ENCODE measurements at regions not wholly inside any gene's neighbourhood (a gene's known extent, or its start where the extent isn't known, plus 50 kb on each side); places are given as distances from the start of the nearest gene placed in this dataset.

GRCh38 chr14:56887216-56887615, 76.9 kb upstream of the OTX2 start:
- ChIA-PET CTCF (no interaction called here), POLR2A (no interaction called here)
- TF ChIP-seq TARDBP (IDR thresholded peaks at IDR 0.05) (no peak), ELF4 (IDR thresholded peaks at IDR 0.05) (no peak), ARNT (IDR thresholded peaks at IDR 0.05) (no peak), BHLHE40 (IDR thresholded peaks at IDR 0.05; ENCODE audit: borderline replicate concordance) (no peak), FOXA1 (IDR thresholded peaks at IDR 0.05) (no peak), FOXK2 (IDR thresholded peaks at IDR 0.05) (no peak), PKNOX1 (IDR thresholded peaks at IDR 0.05) (no peak), CTBP1 (IDR thresholded peaks at IDR 0.05; ENCODE audit: borderline replicate concordance) (no peak), FOXM1 (IDR thresholded peaks at IDR 0.05; ENCODE audit: borderline replicate concordance) (no peak), ZNF384 (IDR thresholded peaks at IDR 0.05) (no peak)

GRCh38 chr14:56886471-56887062, 76.3 kb upstream of the OTX2 start:
- ChIA-PET POLR2A (no interaction called here), CTCF (interaction anchor here (0.7 kb wide), 1 partner anchor 1105 kb away, joined by 3 read pairs; no protein-coding TSS in a partner anchor)

More at GRCh38 chr14:56887216-56887615, 76.9 kb upstream of the OTX2 start:
- DNase-seq (ENCODE audit: extremely low spot score), result no peak

GRCh38 chr14:56885825-56886224, 75.5 kb upstream of the OTX2 start:
- POLR2A ChIA-PET, result no interaction called here
- no peak for DNase-seq (ENCODE audit: extremely low spot score)
- CTCF ChIA-PET, result interaction anchor here (0.7 kb wide), 1 partner anchor 1104 kb away, joined by 3 read pairs; no protein-coding TSS in a partner anchor
- no peak for TF ChIP-seq ZNF384 (IDR thresholded peaks at IDR 0.05)
- TF ChIP-seq TARDBP (IDR thresholded peaks at IDR 0.05), result no peak
- no peak for TF ChIP-seq NFRKB (IDR thresholded peaks at IDR 0.05)
- TF ChIP-seq ELF4 (IDR thresholded peaks at IDR 0.05), result no peak
- TF ChIP-seq ARNT (IDR thresholded peaks at IDR 0.05), result no peak
- no peak for TF ChIP-seq L3MBTL2 (conservative IDR thresholded peaks at IDR 0.05)
- no peak for TF ChIP-seq HDGF (IDR thresholded peaks at IDR 0.05; ENCODE audit: borderline replicate concordance)
- no peak for TF ChIP-seq LEF1 (IDR thresholded peaks at IDR 0.05; ENCODE audit: borderline replicate concordance)

More at GRCh38 chr14:56886471-56887062, 76.3 kb upstream of the OTX2 start:
- no peak for TF ChIP-seq FOXA1 (IDR thresholded peaks at IDR 0.05)
- no peak for TF ChIP-seq ARNT (IDR thresholded peaks at IDR 0.05)
- TF ChIP-seq SUZ12 (IDR thresholded peaks at IDR 0.05), result no peak
- no peak for TF ChIP-seq CTBP1 (IDR thresholded peaks at IDR 0.05; ENCODE audit: borderline replicate concordance)
- no peak for TF ChIP-seq BHLHE40 (IDR thresholded peaks at IDR 0.05; ENCODE audit: borderline replicate concordance)
- TF ChIP-seq SP1 (IDR thresholded peaks at IDR 0.05), result no peak
- no peak for TF ChIP-seq NFRKB (IDR thresholded peaks at IDR 0.05)
- TF ChIP-seq PKNOX1 (IDR thresholded peaks at IDR 0.05), result no peak
- DNase-seq (ENCODE audit: extremely low spot score), result no peak

GRCh38 chr14:56884617-56885016, 74.3 kb upstream of the OTX2 start:
- TF ChIP-seq ZNF384 (IDR thresholded peaks at IDR 0.05) (no peak), HDGF (IDR thresholded peaks at IDR 0.05; ENCODE audit: borderline replicate concordance) (no peak), ARNT (IDR thresholded peaks at IDR 0.05) (no peak), FOXK2 (IDR thresholded peaks at IDR 0.05) (no peak), FOXM1 (IDR thresholded peaks at IDR 0.05; ENCODE audit: borderline replicate concordance) (no peak), PKNOX1 (IDR thresholded peaks at IDR 0.05) (no peak), TARDBP (IDR thresholded peaks at IDR 0.05) (no peak)
- ChIA-PET CTCF (no interaction called here), POLR2A (no interaction called here)
- no peak for DNase-seq (ENCODE audit: extremely low spot score)

GRCh38 chr14:56881181-56881580, 70.9 kb upstream of the OTX2 start:
- ChIA-PET CTCF (interaction anchor here (0.6 kb wide), 1 partner anchor 15 kb away, joined by 3 read pairs; no protein-coding TSS in a partner anchor), POLR2A (no interaction called here)
- no peak for TF ChIP-seq BHLHE40 (IDR thresholded peaks at IDR 0.05; ENCODE audit: borderline replicate concordance)
- no peak for TF ChIP-seq SUZ12 (IDR thresholded peaks at IDR 0.05)
- TF ChIP-seq FOXM1 (IDR thresholded peaks at IDR 0.05; ENCODE audit: borderline replicate concordance), result no peak
- no peak for TF ChIP-seq CTBP1 (IDR thresholded peaks at IDR 0.05; ENCODE audit: borderline replicate concordance)
- no peak for TF ChIP-seq FOXK2 (IDR thresholded peaks at IDR 0.05)
- no peak for TF ChIP-seq SP1 (IDR thresholded peaks at IDR 0.05)
- no peak for TF ChIP-seq ELF4 (IDR thresholded peaks at IDR 0.05)
- DNase-seq (ENCODE audit: extremely low spot score), result no peak

GRCh38 chr14:56878766-56879165, 68.5 kb upstream of the OTX2 start:
- TF ChIP-seq LEF1 (IDR thresholded peaks at IDR 0.05; ENCODE audit: borderline replicate concordance) (no peak), CTBP1 (IDR thresholded peaks at IDR 0.05; ENCODE audit: borderline replicate concordance) (no peak), TARDBP (IDR thresholded peaks at IDR 0.05) (no peak), FOXM1 (IDR thresholded peaks at IDR 0.05; ENCODE audit: borderline replicate concordance) (no peak), ELF4 (IDR thresholded peaks at IDR 0.05) (no peak), FOXA1 (IDR thresholded peaks at IDR 0.05) (no peak)
- ChIA-PET CTCF (no interaction called here), POLR2A (no interaction called here)
- no peak for DNase-seq (ENCODE audit: extremely low spot score)

GRCh38 chr14:56875104-56875675, 64.9 kb upstream of the OTX2 start:
- no peak for DNase-seq (ENCODE audit: extremely low spot score)
- TF ChIP-seq ARNT (IDR thresholded peaks at IDR 0.05) (no peak), FOXK2 (IDR thresholded peaks at IDR 0.05) (no peak), FOXM1 (IDR thresholded peaks at IDR 0.05; ENCODE audit: borderline replicate concordance) (no peak), FOXA1 (IDR thresholded peaks at IDR 0.05) (no peak), ZNF384 (IDR thresholded peaks at IDR 0.05) (no peak), SUZ12 (IDR thresholded peaks at IDR 0.05) (no peak), LEF1 (IDR thresholded peaks at IDR 0.05; ENCODE audit: borderline replicate concordance) (no peak), HDGF (IDR thresholded peaks at IDR 0.05; ENCODE audit: borderline replicate concordance) (no peak), L3MBTL2 (conservative IDR thresholded peaks at IDR 0.05) (no peak)
- CTCF ChIA-PET, result interaction anchor here (0.7 kb wide), 1 partner anchor 53 kb away, joined by 3 read pairs; no protein-coding TSS in a partner anchor
- POLR2A ChIA-PET, result no interaction called here

Measured in HEK293T (cell line).